SK-N-MC (cell line): ENCODE measurements at regions not wholly inside any gene's neighbourhood (a gene's known extent, or its start where the extent isn't known, plus 50 kb on each side); places are given as distances from the start of the nearest gene placed in this dataset.
"Not testable (repeated sequence)": the region's sequence is repeated elsewhere in the genome, so short reads cannot be mapped to it uniquely, and the experiment has no call there.

Experiments used
- DNase-seq: peaks from one replicate; pipeline ENCODE4 v3.0.0-alpha.2; 2011; ENCODE audit warnings: low read depth, low spot score
- H3K27ac ChIP-seq: fragments of 200-600 bp; sonication (generic); 2 replicates; pipeline ENCODE4 v1.5.1; 2016; ENCODE audit warnings: mixed run types
- H3K36me3 ChIP-seq: fragments of 200-600 bp; sonication (generic); 2 replicates; pipeline ENCODE4 v1.6.1; 2017; ENCODE audit warnings: antibody characterized with exemption, low read length, mixed read lengths; ENCODE audit not compliant: insufficient read depth
- H3K4me3 ChIP-seq: fragments of 200-600 bp; sonication (generic); 2 replicates; pipeline ENCODE4 v1.5.1; 2016
- H3K9ac ChIP-seq: fragments of 200-600 bp; sonication (generic); 2 replicates; pipeline ENCODE4 v1.8.0; 2017; ENCODE audit warnings: mixed run types, mixed read lengths; ENCODE audit not compliant: insufficient read length
- H3K9me3 ChIP-seq: fragments of 200-600 bp; sonication (generic); 2 replicates; pipeline ENCODE4 v1.6.1; 2017; ENCODE audit warnings: low read depth, mild to moderate bottlenecking, antibody characterized with exemption, low read length, moderate library complexity, mixed read lengths
- EZH2 ChIP-seq: fragments of 200-600 bp; sonication (generic); IDR thresholded peaks from one replicate; pipeline ENCODE4 v1.6.1; 2017; ENCODE audit warnings: antibody characterized with exemption
- FOXP2 ChIP-seq: optimal IDR thresholded peaks from 2 replicates; pipeline ENCODE3; 2011; ENCODE audit warnings: mild to moderate bottlenecking, moderate library complexity; ENCODE audit not compliant: insufficient read depth; ENCODE audit errors: extremely low read length, control extremely low read depth
- POLR2AphosphoS5 ChIP-seq: IDR thresholded peaks from 2 replicates; pipeline ENCODE4 v1.6.1; 2012; ENCODE audit warnings: mild to moderate bottlenecking, low read depth, low read length, borderline replicate concordance

DNA sequence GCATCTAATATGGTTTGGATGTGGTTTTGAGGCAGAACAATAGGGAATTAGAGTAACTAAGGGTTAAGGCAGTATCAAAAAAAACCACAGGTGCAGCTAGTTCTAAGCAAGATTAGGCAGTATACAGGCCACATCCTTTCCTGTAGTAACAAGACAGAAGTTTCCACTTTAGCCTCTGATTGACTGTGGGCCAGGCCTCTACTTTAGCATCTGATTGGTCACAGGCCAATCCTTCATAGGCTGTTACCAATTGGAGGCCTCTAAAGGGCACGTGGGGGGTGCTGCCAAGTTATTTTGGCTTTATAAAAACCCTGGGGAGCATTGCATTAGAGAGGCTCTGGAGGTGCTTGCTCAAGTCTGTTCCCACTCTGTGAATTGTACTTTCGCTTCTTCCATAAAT is 144.1 kb upstream of the ST8SIA4 start:
- no peaks in the 10 kb centered on the region for H3K36me3 ChIP-seq
- DNase-seq: no peak
- H3K27ac ChIP-seq: no peak overlapping the region
- H3K9me3 ChIP-seq: no peaks in the 10 kb centered on the region
- no peak overlapping the region for H3K9ac ChIP-seq
- no peak for TF ChIP-seq POLR2AphosphoS5
- TF ChIP-seq EZH2: no peak
- TF ChIP-seq FOXP2: no peak
- H3K4me3 ChIP-seq: no peak overlapping the region

DNA sequence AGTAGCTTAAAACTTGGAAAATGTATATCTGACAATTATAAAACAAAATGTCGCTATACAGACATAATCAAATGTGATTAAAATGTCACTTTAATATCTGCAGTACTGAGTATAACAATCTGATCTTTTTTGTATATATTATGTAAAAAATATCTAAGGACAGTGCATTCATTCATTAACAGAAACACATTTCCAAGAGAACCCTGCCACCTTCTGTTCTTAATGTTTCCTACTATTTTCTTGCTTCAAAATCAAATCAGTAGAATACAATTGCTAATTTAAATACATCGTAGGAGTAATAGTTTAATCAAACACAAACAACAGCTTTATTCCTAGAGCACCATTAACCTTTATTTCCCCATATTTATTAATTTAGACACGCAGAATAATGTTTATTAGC is 142.6 kb upstream of the ST8SIA4 start:
- H3K27ac ChIP-seq: no peak overlapping the region
- no peaks in the 10 kb centered on the region for H3K9me3 ChIP-seq
- TF ChIP-seq EZH2 (no peak), POLR2AphosphoS5 (no peak), FOXP2 (no peak)
- no peak overlapping the region for H3K4me3 ChIP-seq
- no peaks in the 10 kb centered on the region for H3K36me3 ChIP-seq
- DNase-seq: no peak
- H3K9ac ChIP-seq: no peak overlapping the region

DNA sequence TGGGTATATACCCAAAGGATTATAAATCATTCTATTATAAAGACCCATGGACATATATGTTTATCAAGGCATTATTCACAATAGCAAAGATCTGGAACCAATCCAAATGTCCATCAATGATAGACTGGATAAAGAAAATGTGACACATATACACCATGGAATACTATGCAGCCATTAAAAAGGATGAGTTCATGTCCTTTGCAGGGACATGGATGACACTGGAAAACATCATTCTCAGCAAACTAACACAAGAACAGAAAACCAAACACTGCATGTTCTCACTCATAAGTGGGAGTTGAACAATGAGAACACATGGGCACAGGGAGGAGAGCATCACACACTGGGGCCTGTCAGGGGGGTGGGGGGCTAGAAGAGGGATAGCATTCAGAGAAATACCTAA is 136.9 kb upstream of the ST8SIA4 start:
- H3K4me3 ChIP-seq, H3K9me3 ChIP-seq, H3K27ac ChIP-seq, DNase-seq, H3K36me3 ChIP-seq, H3K9ac ChIP-seq: not testable (repeated sequence)

DNA sequence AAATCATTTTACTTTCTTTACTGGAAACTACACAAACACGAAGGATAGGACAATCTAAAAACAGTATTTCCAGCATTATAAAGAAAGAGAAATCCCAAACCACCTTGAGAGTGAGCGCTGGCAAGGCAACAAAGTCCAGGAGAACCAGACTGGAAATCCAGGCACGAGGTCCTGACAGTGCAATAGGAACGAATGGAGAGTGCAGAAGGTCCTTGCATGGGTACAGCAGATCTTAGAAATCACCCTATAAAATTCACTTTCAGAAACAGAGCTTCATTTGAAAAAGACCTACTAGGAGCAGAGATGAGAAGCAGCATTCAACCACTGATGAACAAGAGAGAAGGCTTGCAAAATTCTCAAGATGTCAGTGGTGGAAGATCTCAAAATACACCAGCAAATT is 133.7 kb upstream of the ST8SIA4 start:
- Histone ChIP-seq H3K4me3 (no peak overlapping the region), H3K36me3 (no peaks in the 10 kb centered on the region), H3K9ac (no peak overlapping the region), H3K9me3 (no peaks in the 10 kb centered on the region), H3K27ac (no peak overlapping the region)
- no peak for DNase-seq
- TF ChIP-seq POLR2AphosphoS5: no peak
- no peak for TF ChIP-seq FOXP2
- no peak for TF ChIP-seq EZH2

DNA sequence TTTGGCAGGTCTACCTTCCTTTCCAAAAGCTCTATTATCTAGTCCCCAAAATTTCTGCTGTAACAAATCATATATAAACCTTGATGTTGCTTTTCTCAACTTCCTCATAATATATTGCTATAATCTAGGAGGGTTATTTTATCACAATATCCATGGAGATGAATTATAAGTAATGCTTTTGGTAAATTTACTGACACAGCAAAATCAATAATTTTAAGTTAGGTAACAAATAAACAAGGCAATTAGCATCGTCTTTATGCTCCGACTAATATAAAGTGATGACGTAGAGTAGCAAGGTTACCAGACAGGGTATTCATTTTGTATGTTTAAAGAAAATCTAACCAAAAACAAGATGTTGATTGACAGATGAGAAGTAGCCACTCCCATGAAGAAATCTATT is 132.3 kb upstream of the ST8SIA4 start:
- H3K27ac ChIP-seq: no peak overlapping the region
- no peak overlapping the region for H3K4me3 ChIP-seq
- no peaks in the 10 kb centered on the region for H3K36me3 ChIP-seq
- H3K9ac ChIP-seq: no peak overlapping the region
- no peaks in the 10 kb centered on the region for H3K9me3 ChIP-seq
- DNase-seq: no peak
- TF ChIP-seq FOXP2 (no peak), EZH2 (no peak), POLR2AphosphoS5 (no peak)

DNA sequence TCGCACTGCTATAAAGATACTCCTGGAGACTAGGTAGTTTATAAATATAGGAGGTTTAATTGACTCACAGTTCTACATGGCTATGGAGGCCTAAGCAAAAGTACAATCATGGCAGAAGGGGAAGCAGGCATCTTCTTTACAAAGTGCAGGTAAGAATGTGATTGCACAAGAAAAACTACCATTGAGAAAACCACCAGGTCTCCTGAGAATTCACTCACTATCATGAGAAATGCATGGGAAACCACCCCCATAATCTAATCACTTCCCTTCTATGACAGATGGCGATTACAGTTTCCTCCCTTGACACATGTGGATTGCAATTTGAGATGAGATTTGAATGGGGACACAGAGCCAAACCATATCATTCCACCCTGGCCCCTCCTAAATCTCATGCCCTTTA is 121.2 kb upstream of the ST8SIA4 start:
- Histone ChIP-seq H3K36me3 (no peaks in the 10 kb centered on the region), H3K9me3 (no peaks in the 10 kb centered on the region), H3K9ac (no peak overlapping the region), H3K4me3 (no peak overlapping the region), H3K27ac (no peak overlapping the region)
- DNase-seq: no peak
- TF ChIP-seq FOXP2 (no peak), POLR2AphosphoS5 (no peak), EZH2 (no peak)

DNA sequence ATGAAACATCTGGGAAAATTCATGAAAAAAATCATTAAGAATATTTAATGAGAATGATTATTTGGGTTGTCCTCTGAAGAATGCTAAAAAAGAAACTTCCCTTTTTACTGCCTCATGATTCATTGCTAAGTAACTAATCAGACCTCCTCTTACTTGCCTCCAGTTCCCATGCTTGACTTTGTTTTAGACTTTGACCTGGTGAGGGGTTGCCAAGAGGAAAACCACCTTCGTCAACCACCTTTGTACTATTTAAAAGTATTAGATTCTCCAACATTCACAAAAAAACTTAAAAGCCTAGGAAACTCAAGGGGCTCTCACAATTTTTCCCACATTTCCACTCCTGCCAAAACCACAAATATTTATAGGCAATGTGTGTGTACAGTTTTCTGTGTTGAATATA is 115.2 kb upstream of the ST8SIA4 start:
- TF ChIP-seq FOXP2: no peak
- no peak for TF ChIP-seq EZH2
- TF ChIP-seq POLR2AphosphoS5: no peak

DNA sequence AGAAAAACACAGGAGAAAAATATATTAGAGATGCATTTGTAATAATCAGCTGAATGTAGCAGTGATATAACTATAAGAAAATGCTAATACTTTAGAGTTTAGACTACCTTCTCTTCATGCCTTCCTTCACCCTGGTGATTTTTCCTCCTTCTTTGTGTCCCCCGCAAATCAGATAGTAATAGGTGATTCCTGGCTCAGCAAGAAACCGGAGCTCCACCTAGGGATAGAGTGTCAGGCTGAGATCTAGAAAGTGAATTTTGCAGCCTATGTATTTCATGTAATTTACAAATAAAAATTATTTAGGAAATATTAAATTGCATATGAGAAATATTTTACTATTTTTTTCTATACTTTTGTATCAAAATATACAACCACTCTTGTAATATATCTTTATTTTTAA is 109.8 kb upstream of the ST8SIA4 start:
- Histone ChIP-seq H3K36me3 (no peaks in the 10 kb centered on the region), H3K4me3 (no peak overlapping the region), H3K27ac (no peak overlapping the region), H3K9me3 (no peaks in the 10 kb centered on the region; the same call in 1 of the 2 replicates), H3K9ac (no peak overlapping the region)
- TF ChIP-seq POLR2AphosphoS5: no peak
- TF ChIP-seq FOXP2: no peak
- TF ChIP-seq EZH2: no peak
- DNase-seq: no peak

More for the DNA sequence above, 115.2 kb upstream of the ST8SIA4 start:
- peak overlapping the region; percentile 61 for H3K4me3 ChIP-seq
- no peaks in the 10 kb centered on the region for H3K36me3 ChIP-seq
- no peaks in the 10 kb centered on the region; the same call in 1 of the 2 replicates for H3K9me3 ChIP-seq
- no peak for DNase-seq
- peak overlapping the region; percentile 3 for H3K9ac ChIP-seq
- peak overlapping the region; percentile 90 for H3K27ac ChIP-seq

DNA sequence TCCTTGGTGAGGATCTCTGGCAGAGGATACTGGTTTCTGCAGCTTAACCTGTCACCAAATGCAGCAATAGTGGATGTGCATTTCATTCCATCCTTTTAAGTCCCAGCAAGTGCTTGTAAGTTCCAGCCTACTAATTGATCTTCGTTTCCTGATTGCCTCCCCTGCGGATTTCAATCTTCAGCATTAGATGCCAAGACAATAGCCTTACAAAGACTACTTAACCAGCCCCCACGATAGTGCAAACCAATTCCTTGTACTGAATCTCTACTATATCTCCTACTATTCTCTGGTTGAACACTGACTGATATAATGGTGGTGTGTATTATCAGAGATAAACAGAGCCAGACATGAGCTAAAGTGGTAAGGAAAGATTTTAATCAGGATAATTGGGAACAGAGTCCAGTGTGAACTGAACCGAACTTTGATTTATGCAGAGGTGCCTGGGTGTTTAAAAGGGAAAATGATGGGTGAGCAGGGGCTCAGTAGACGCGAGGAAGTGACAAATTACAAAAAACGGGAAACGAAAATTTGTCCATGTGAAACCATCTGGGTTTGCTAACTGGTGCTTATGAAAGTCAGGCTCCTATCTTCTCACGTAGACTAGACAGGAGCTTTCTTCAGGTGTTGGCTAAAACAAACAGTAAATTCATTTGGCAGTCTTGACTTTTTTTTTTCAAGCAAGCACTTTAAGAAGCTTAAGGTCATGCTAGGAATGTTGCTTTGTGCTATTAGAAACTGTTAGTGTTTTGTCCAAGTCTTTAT is 106.9 kb upstream of the ST8SIA4 start:
- Histone ChIP-seq H3K27ac (no peak overlapping the region), H3K9ac (no peak overlapping the region), H3K9me3 (no peaks in the 10 kb centered on the region), H3K36me3 (no peaks in the 10 kb centered on the region), H3K4me3 (no peak overlapping the region)
- DNase-seq: no peak
- no peak for TF ChIP-seq EZH2
- TF ChIP-seq POLR2AphosphoS5: no peak
- TF ChIP-seq FOXP2: no peak
